GM18511 (cell line): ENCODE measurements at regions not wholly inside any gene's neighbourhood (a gene's known extent, or its start where the extent isn't known, plus 50 kb on each side); places are given as distances from the start of the nearest gene placed in this dataset.

Experiments used
- ATAC-seq: cut with Tn5 transposase; IDR thresholded peaks from one replicate; pipeline ENCODE4 v1.9.1; 2021; ENCODE audit warnings: mild to moderate bottlenecking, moderate library complexity; ENCODE audit not compliant: unreplicated experiment

GRCh38 chr11:109796253-109796652, 296.9 kb upstream of the ZC3H12C start:
- ATAC-seq, result no peak

GRCh38 chr11:109798521-109798920, 294.7 kb upstream of the ZC3H12C start:
- ATAC-seq, result no peak

GRCh38 chr11:109799604-109800003, 293.6 kb upstream of the ZC3H12C start:
- ATAC-seq, result no peak

GRCh38 chr11:109804911-109805310, 288.3 kb upstream of the ZC3H12C start:
- ATAC-seq, result no peak

GRCh38 chr11:109806205-109806604, 287.0 kb upstream of the ZC3H12C start:
- ATAC-seq, result no peak

GRCh38 chr11:109808569-109808968, 284.6 kb upstream of the ZC3H12C start:
- ATAC-seq, result no peak

- no peak for ATAC-seq
Measured at GRCh38 chr11:109814824-109815223, 278.4 kb upstream of the ZC3H12C start.

- ATAC-seq, result no peak
Measured at GRCh38 chr11:109815500-109816150, 277.6 kb upstream of the ZC3H12C start.

GRCh38 chr11:109818290-109818689, 274.9 kb upstream of the ZC3H12C start:
- peak; percentile 56 for ATAC-seq

GRCh38 chr11:109819410-109819809, 273.8 kb upstream of the ZC3H12C start:
- no peak for ATAC-seq

- no peak for ATAC-seq
Measured at GRCh38 chr11:109821511-109821910, 271.7 kb upstream of the ZC3H12C start.

- ATAC-seq, result no peak
Measured at GRCh38 chr11:109822436-109823102, 270.6 kb upstream of the ZC3H12C start.

GRCh38 chr11:109828387-109828786, 264.8 kb upstream of the ZC3H12C start:
- no peak for ATAC-seq

GRCh38 chr11:109838026-109838425, 255.2 kb upstream of the ZC3H12C start:
- no peak for ATAC-seq

GRCh38 chr11:109845437-109845836, 247.8 kb upstream of the ZC3H12C start:
- no peak for ATAC-seq

GRCh38 chr11:109847621-109848020, 245.6 kb upstream of the ZC3H12C start:
- no peak for ATAC-seq

- ATAC-seq, result no peak
Measured at GRCh38 chr11:109849051-109849450, 244.1 kb upstream of the ZC3H12C start.

- no peak for ATAC-seq
Measured at GRCh38 chr11:109849946-109850345, 243.2 kb upstream of the ZC3H12C start.

GRCh38 chr11:109851780-109852390, 241.3 kb upstream of the ZC3H12C start:
- ATAC-seq, result no peak

- ATAC-seq, result peak; percentile 88
Measured at GRCh38 chr11:109853156-109853776, 239.9 kb upstream of the ZC3H12C start.

GRCh38 chr11:109854731-109855130, 238.5 kb upstream of the ZC3H12C start:
- ATAC-seq, result no peak

GRCh38 chr11:109856928-109857327, 236.3 kb upstream of the ZC3H12C start:
- no peak for ATAC-seq
